ENCODE measurements at regions not wholly inside any gene's neighbourhood (a gene's known extent, or its start where the extent isn't known, plus 50 kb on each side); places are given as distances from the start of the nearest gene placed in this dataset.

- TF ChIP-seq, protein P1, sequence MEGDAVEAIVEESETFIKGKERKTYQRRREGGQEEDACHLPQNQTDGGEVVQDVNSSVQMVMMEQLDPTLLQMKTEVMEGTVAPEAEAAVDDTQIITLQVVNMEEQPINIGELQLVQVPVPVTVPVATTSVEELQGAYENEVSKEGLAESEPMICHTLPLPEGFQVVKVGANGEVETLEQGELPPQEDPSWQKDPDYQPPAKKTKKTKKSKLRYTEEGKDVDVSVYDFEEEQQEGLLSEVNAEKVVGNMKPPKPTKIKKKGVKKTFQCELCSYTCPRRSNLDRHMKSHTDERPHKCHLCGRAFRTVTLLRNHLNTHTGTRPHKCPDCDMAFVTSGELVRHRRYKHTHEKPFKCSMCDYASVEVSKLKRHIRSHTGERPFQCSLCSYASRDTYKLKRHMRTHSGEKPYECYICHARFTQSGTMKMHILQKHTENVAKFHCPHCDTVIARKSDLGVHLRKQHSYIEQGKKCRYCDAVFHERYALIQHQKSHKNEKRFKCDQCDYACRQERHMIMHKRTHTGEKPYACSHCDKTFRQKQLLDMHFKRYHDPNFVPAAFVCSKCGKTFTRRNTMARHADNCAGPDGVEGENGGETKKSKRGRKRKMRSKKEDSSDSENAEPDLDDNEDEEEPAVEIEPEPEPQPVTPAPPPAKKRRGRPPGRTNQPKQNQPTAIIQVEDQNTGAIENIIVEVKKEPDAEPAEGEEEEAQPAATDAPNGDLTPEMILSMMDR (IDR thresholded peaks at IDR 0.05; ENCODE audit: low read depth, low read length), result no peak
- no peak for TF ChIP-seq EZH2phosphoT487 (IDR thresholded peaks at IDR 0.05; ENCODE audit: low read depth)
Observed at GRCh38 chr13:62321895-62322294, 906.2 kb upstream of the PCDH20 start.
